PC-9 (cell line): ENCODE measurements at regions not wholly inside any gene's neighbourhood (a gene's known extent, or its start where the extent isn't known, plus 50 kb on each side); places are given as distances from the start of the nearest gene placed in this dataset.

Experiments
- BruUV-seq: library from RNA; stranded (reverse); fragments of 400-500 nt; replicated peaks from 2 replicates; lab custom pipeline; 2021; lab: Mats Ljungman, UMichigan
- CTCF ChIA-PET: fragments of 300-600 bp; sonication (Branson Sonifier 250); formaldehyde crosslinking; loops from one replicate; lab custom pipeline; 2022; ENCODE audit warnings: antibody characterized with exemption; lab: Charles Lee
- POLR2A ChIA-PET: fragments of 300-600 bp; sonication (Branson Sonifier 250); formaldehyde crosslinking; loops from one replicate; lab custom pipeline; 2022; ENCODE audit warnings: antibody characterized with exemption; ENCODE audit not compliant: unreplicated experiment; lab: Charles Lee
- DNase-seq, 2 experiments: peaks; one replicate each; pipeline versions ENCODE4 v3.0.0 to v3.0.0-alpha.2; 2015 to 2022; ENCODE audit warnings: mixed read lengths in 1 of 2
- H2AFZ ChIP-seq: fragments of 200-600 bp; sonication (generic); 2 replicates; pipeline ENCODE4 v1.8.1; 2017; ENCODE audit warnings: antibody characterized with exemption
- H3F3A ChIP-seq: fragments of 200-600 bp; sonication (generic); 2 replicates; pipeline ENCODE4 v1.8.1; 2017; ENCODE audit warnings: antibody characterized with exemption, mild to moderate bottlenecking, low read depth; ENCODE audit not compliant: insufficient read depth
- H3K27ac ChIP-seq: fragments of 200-600 bp; sonication (generic); 2 replicates; pipeline ENCODE4 v1.6.1; 2016; ENCODE audit warnings: mixed run types
- H3K27me3 ChIP-seq: fragments of 200-600 bp; sonication (generic); 2 replicates; pipeline ENCODE4 v1.6.1; 2016; ENCODE audit warnings: low read depth, mixed run types; ENCODE audit not compliant: insufficient read depth
- H3K36me3 ChIP-seq: fragments of 200-600 bp; sonication (generic); 2 replicates; pipeline ENCODE4 v1.6.1; 2016; ENCODE audit warnings: low read depth, mixed run types
- H3K4me1 ChIP-seq: fragments of 200-600 bp; sonication (generic); replicated peaks from 2 replicates; pipeline ENCODE4 v1.6.1; 2016; ENCODE audit warnings: mixed run types; ENCODE audit not compliant: insufficient read depth
- H3K4me2 ChIP-seq: fragments of 200-600 bp; sonication (generic); 2 replicates; pipeline ENCODE4 v1.6.1; 2017; ENCODE audit warnings: mixed run types
- H3K4me3 ChIP-seq: fragments of 200-600 bp; sonication (generic); 2 replicates; pipeline ENCODE4 v1.6.1; 2016; ENCODE audit warnings: mixed run types
- H3K79me2 ChIP-seq: fragments of 200-600 bp; sonication (generic); 2 replicates; pipeline ENCODE4 v1.6.1; 2017; ENCODE audit warnings: low read depth, mixed run types
- H3K9me2 ChIP-seq: fragments of 200-600 bp; sonication (generic); 2 replicates; pipeline ENCODE4 v1.8.1; 2017; ENCODE audit warnings: mild to moderate bottlenecking; ENCODE audit not compliant: insufficient read depth
- H3K9me3 ChIP-seq: fragments of 200-600 bp; sonication (generic); 2 replicates; pipeline ENCODE4 v1.8.1; 2016; ENCODE audit warnings: low read depth; ENCODE audit not compliant: insufficient read depth
- H4K20me1 ChIP-seq: fragments of 200-600 bp; sonication (generic); 2 replicates; pipeline ENCODE4 v1.8.1; 2017; ENCODE audit not compliant: insufficient read depth
- CTCF ChIP-seq: fragments of 200-600 bp; sonication (generic); conservative IDR thresholded peaks from 2 replicates; pipeline ENCODE4 v1.6.1; 2017; ENCODE audit warnings: mixed run types, antibody characterized with exemption, mild to moderate bottlenecking, moderate library complexity
- EZH2 ChIP-seq: fragments of 200-600 bp; sonication (generic); IDR thresholded peaks from 2 replicates; pipeline ENCODE4 v1.8.0; 2017; ENCODE audit warnings: antibody characterized with exemption, low read depth
- intact Hi-C: fragments of 100-400 bp; cut with micrococcal nuclease; formaldehyde crosslinking; loops from one replicate; pipeline ENCODE4 v1.10.0; 2022; ENCODE audit not compliant: unreplicated experiment

- ChIA-PET POLR2A (no interaction called here), CTCF (no interaction called here)
- Histone ChIP-seq H3K4me1 (no peaks in the 10 kb centered on the region), H3K9me3 (no peaks in the 10 kb centered on the region), H3K36me3 (no peaks in the 10 kb centered on the region), H2AFZ (no peak overlapping the region), H3F3A (no peaks in the 10 kb centered on the region), H3K27me3 (no peaks in the 10 kb centered on the region), H3K27ac (no peak overlapping the region), H3K4me3 (no peak overlapping the region), H3K4me2 (no peak overlapping the region), H4K20me1 (no peaks in the 10 kb centered on the region), H3K79me2 (no peaks in the 10 kb centered on the region), H3K9me2 (no peaks in the 10 kb centered on the region)
- DNase-seq, result no peak
- TF ChIP-seq EZH2 (no peak), CTCF (no peak)
- no TSS peak for BruUV-seq
- intact Hi-C loops, result no loop called here
Observed at GRCh38 chr5:124239572-124239971, 506.9 kb downstream of the ZNF608 start.

GRCh38 chr5:124238350-124238749 is 508.1 kb downstream of the ZNF608 start:
- TF ChIP-seq CTCF (no peak), EZH2 (no peak)
- BruUV-seq, result no TSS peak

GRCh38 chr5:124237206-124237695 is 509.2 kb downstream of the ZNF608 start:
- no peaks in the 10 kb centered on the region for H3F3A ChIP-seq
- no peaks in the 10 kb centered on the region for H3K9me3 ChIP-seq
- H4K20me1 ChIP-seq, result no peaks in the 10 kb centered on the region
- no peak overlapping the region for H3K27ac ChIP-seq
- H3K79me2 ChIP-seq, result no peaks in the 10 kb centered on the region
- no peak for DNase-seq
- H3K4me2 ChIP-seq, result no peak overlapping the region
- no peak overlapping the region for H3K4me3 ChIP-seq
- H3K9me2 ChIP-seq, result no peaks in the 10 kb centered on the region
- H3K4me1 ChIP-seq, result no peaks in the 10 kb centered on the region
- ChIA-PET POLR2A (no interaction called here), CTCF (no interaction called here)
- intact Hi-C loops, result no loop called here
- no TSS peak for BruUV-seq
- TF ChIP-seq EZH2, result no peak
- no peak for TF ChIP-seq CTCF
- H3K27me3 ChIP-seq, result no peaks in the 10 kb centered on the region
- H2AFZ ChIP-seq, result no peak overlapping the region
- H3K36me3 ChIP-seq, result no peaks in the 10 kb centered on the region

More at GRCh38 chr5:124238350-124238749, 508.1 kb downstream of the ZNF608 start:
- Histone ChIP-seq H3K9me3 (no peaks in the 10 kb centered on the region), H2AFZ (no peak overlapping the region), H3K27me3 (no peaks in the 10 kb centered on the region), H3K4me2 (no peak overlapping the region), H3K79me2 (no peaks in the 10 kb centered on the region), H3K4me3 (no peak overlapping the region), H3K27ac (no peak overlapping the region), H4K20me1 (no peaks in the 10 kb centered on the region), H3K4me1 (no peaks in the 10 kb centered on the region), H3F3A (no peaks in the 10 kb centered on the region), H3K36me3 (no peaks in the 10 kb centered on the region), H3K9me2 (no peaks in the 10 kb centered on the region)
- POLR2A ChIA-PET, result no interaction called here
- CTCF ChIA-PET, result no interaction called here
- intact Hi-C loops, result no loop called here
- no peak for DNase-seq
